ENCODE measurements at regions not wholly inside any gene's neighbourhood (a gene's known extent, or its start where the extent isn't known, plus 50 kb on each side); places are given as distances from the start of the nearest gene placed in this dataset.

DNA sequence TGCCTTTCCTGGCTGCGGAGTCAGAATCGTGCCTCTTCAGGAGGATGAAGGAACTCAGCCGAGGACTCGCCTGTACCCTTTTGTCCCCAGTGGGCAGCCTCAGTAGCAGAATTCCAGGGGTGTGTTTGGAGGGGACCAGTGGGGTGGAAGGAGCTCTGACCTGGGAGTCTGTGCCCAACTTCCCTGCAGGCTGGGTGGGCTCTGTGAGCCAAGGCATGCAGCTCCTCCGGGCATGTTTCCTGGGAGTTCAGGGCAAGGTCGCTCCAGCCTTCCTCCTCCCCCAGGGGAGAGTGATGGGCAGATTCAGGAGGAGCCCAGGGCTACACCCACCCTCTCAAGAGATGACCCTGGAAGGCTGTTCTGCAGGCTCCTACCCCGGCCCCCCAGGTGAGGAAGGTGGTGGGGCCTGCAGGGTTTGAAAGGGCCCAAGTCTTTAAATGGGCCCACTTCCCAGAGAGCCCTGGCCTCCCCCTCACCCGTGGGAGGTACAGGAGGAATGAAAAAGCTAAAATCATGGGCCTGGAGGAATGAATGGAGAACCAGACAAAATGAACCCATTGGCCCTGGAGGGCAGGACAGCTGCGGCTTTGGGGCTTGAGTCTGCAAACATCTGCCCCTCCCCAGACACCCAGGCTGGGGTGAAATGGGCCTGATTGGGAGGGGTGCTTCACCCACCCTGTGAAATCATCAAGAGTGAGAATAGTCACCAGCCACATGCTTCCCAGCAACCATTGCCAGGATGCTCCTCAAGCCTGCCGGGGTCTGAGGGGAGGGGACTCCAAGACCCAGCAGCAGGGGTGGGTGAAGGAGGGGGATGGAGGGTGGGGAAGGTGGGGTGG lies 77.6 kb upstream of the PMEPA1 start:
- TF ChIP-seq CTCF (IDR thresholded peaks at IDR 0.05), result no peak
- TF ChIP-seq ZFX (IDR thresholded peaks at IDR 0.05; ENCODE audit: borderline replicate concordance), result no peak

Data from 22Rv1 (cell line).